Keratinocyte (primary cell): ENCODE measurements at regions not wholly inside any gene's neighbourhood (a gene's known extent, or its start where the extent isn't known, plus 50 kb on each side); places are given as distances from the start of the nearest gene placed in this dataset.

ENCODE experiments used
- DNase-seq: peaks from one replicate; pipeline ENCODE4 v3.0.0-alpha.2; 2011; ENCODE audit warnings: low read depth, missing footprints, low spot score
- FAIRE-seq: peaks from 2 replicates; lab custom pipeline; 2011; peaks lifted over from hg19 to GRCh38; lab: Jason Lieb, UNC
- H2AFZ ChIP-seq: 2 replicates; pipeline ENCODE4 v1.6.0; 2012; ENCODE audit warnings: low read length, control low read depth, inconsistent platforms; ENCODE audit not compliant: control insufficient read depth
- H3K27ac ChIP-seq: 2 replicates; pipeline ENCODE4 v1.5.1; 2011; ENCODE audit warnings: low read length; ENCODE audit not compliant: control insufficient read depth, insufficient read depth
- H3K27me3 ChIP-seq: 3 replicates; pipeline ENCODE4 v1.6.0; 2011; ENCODE audit warnings: low read length; ENCODE audit not compliant: control insufficient read depth, insufficient read depth; ENCODE audit errors: extremely low read depth
- H3K36me3 ChIP-seq, 2 experiments: 2 replicates in 1 of 2; 3 replicates in 1 of 2; pipeline ENCODE4 v1.5.1; 2011; ENCODE audit warnings: low read length in 2 of 2, mild to moderate bottlenecking in 1 of 2; ENCODE audit not compliant: control insufficient read depth in 2 of 2, insufficient read depth in 2 of 2; ENCODE audit errors: extremely low read depth in 1 of 2
- H3K4me1 ChIP-seq: 3 replicates; pipeline ENCODE4 v1.5.1; 2011; ENCODE audit warnings: low read length; ENCODE audit not compliant: control insufficient read depth, insufficient read depth; ENCODE audit errors: extremely low read depth
- H3K4me2 ChIP-seq: 3 replicates; pipeline ENCODE4 v1.6.0; 2011; ENCODE audit warnings: low read depth, low read length; ENCODE audit not compliant: control insufficient read depth, insufficient read depth; ENCODE audit errors: extremely low read depth
- H3K4me3 ChIP-seq, 3 experiments: fragments of 200-600 bp in 1 of 3; sonication (generic) in 1 of 3; 2 replicates in 2 of 3; 3 replicates in 1 of 3; pipeline ENCODE4 v1.5.1; 2011 to 2016; ENCODE audit warnings: low read length in 3 of 3, mild to moderate bottlenecking in 3 of 3, control low read depth in 2 of 3, inconsistent platforms in 1 of 3, low read depth in 1 of 3, mixed read lengths in 1 of 3, mixed run types in 1 of 3, moderate library complexity in 1 of 3; ENCODE audit not compliant: control insufficient read depth in 2 of 3, insufficient read depth in 2 of 3; ENCODE audit errors: extremely low read depth in 1 of 3
- H3K79me2 ChIP-seq: 2 replicates; pipeline ENCODE4 v1.6.0; 2012; ENCODE audit warnings: low read length; ENCODE audit not compliant: control insufficient read depth, insufficient read depth
- H3K9ac ChIP-seq: 3 replicates; pipeline ENCODE4 v1.6.0; 2011; ENCODE audit warnings: low read length; ENCODE audit not compliant: control insufficient read depth, insufficient read depth; ENCODE audit errors: extremely low read depth
- H3K9me1 ChIP-seq: 3 replicates; pipeline ENCODE4 v1.6.0; 2011; ENCODE audit warnings: low read length; ENCODE audit not compliant: control insufficient read depth, insufficient read depth; ENCODE audit errors: extremely low read depth
- H3K9me3 ChIP-seq: 2 replicates; pipeline ENCODE4 v1.5.1; 2012; ENCODE audit warnings: low read depth, low read length; ENCODE audit not compliant: control insufficient read depth
- H4K20me1 ChIP-seq: 3 replicates; pipeline ENCODE4 v1.6.0; 2011; ENCODE audit warnings: low read length; ENCODE audit not compliant: control insufficient read depth, insufficient read depth; ENCODE audit errors: extremely low read depth
- CTCF ChIP-seq, 3 experiments: IDR thresholded peaks in 1 of 3; conservative IDR thresholded peaks in 1 of 3; optimal IDR thresholded peaks in 1 of 3; 2 replicates in 2 of 3; 3 replicates in 1 of 3; pipeline versions ENCODE3 to v1.5.1; 2011; ENCODE audit warnings: low read length in 3 of 3, mild to moderate bottlenecking in 3 of 3, moderate library complexity in 2 of 3, control low read depth in 1 of 3, inconsistent platforms in 1 of 3; ENCODE audit not compliant: insufficient read depth in 2 of 3; ENCODE audit errors: extremely low read depth in 1 of 3
- EZH2 ChIP-seq: IDR thresholded peaks from one replicate; pipeline ENCODE4 v1.6.1; 2012; ENCODE audit warnings: inconsistent platforms, mild to moderate bottlenecking, low read length, moderate library complexity
- dilution Hi-C: fragments of 300-500 bp; cut with MboI; formaldehyde crosslinking; loops from one replicate; pipeline ENCODE4 v1.7.0; 2020; ENCODE audit warnings: low sequenced_read_pairs; ENCODE audit not compliant: extremely low pct_ligation_motif_present

DNA sequence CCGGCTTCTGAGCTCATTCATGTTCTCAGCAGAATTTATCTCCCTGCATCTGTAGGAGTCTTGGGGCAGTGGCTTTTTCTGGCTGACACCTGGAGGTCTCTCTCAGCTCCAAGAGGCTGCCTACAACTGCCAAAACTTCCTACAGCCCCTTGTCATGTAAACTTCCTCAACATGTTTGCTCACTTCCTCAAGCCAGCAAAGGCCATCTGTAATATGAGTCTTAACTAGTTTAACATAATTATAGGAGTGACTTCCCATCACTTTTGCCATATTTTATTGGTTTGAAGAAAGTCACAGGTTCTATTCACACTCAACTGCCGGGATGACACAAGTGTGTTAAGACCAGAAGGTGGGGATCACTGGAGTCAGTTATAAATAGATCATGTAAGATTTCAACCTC is 194.0 kb downstream of the VRK1 start:
- Histone ChIP-seq H3K4me2 (no peak overlapping the region), H3K9ac (no peak overlapping the region), H3K79me2 (no peaks in the 10 kb centered on the region), H3K36me3 (no peaks in the 10 kb centered on the region), H3K9me3 (no peaks in the 10 kb centered on the region), H3K27ac (no peak overlapping the region), H3K9me1 (no peaks in the 10 kb centered on the region), H2AFZ (no peak overlapping the region), H3K4me3 (no peak overlapping the region), H4K20me1 (no peaks in the 10 kb centered on the region), H3K27me3 (no peaks in the 10 kb centered on the region), H3K4me1 (no peaks in the 10 kb centered on the region)
- dilution Hi-C loops = no loop called here
- FAIRE-seq (no peak), DNase-seq (no peak)
- TF ChIP-seq EZH2 (no peak), CTCF (optimal IDR thresholded peaks at IDR 0.05 in 1 of 3, IDR thresholded peaks at IDR 0.05 in 1 of 3, conservative IDR thresholded peaks at IDR 0.05 in 1 of 3; ENCODE audit: extremely low read depth in 1 of 3, insufficient read depth in 2 of 3, low read length in 3 of 3) (no peak)

- dilution Hi-C loops = no loop called here
- Histone ChIP-seq H3K9me1 (no peaks in the 10 kb centered on the region), H4K20me1 (no peaks in the 10 kb centered on the region), H3K27ac (no peak overlapping the region), H3K36me3 (no peaks in the 10 kb centered on the region), H3K9me3 (no peaks in the 10 kb centered on the region), H3K4me3 (no peak overlapping the region), H2AFZ (no peak overlapping the region), H3K9ac (no peak overlapping the region), H3K79me2 (no peaks in the 10 kb centered on the region), H3K4me1 (no peaks in the 10 kb centered on the region), H3K27me3 (no peaks in the 10 kb centered on the region), H3K4me2 (no peak overlapping the region)
- DNase-seq (no peak), FAIRE-seq (no peak)
- TF ChIP-seq CTCF (optimal IDR thresholded peaks at IDR 0.05 in 1 of 3, IDR thresholded peaks at IDR 0.05 in 1 of 3, conservative IDR thresholded peaks at IDR 0.05 in 1 of 3; ENCODE audit: extremely low read depth in 1 of 3, insufficient read depth in 2 of 3, low read length in 3 of 3) (no peak), EZH2 (no peak)
These were observed 197.8 kb downstream of the VRK1 start for GRCh38 chr14:96994999-96995398.
